CD4-positive, alpha-beta T cell treated with Interleukin-2 at 100 ng/mL for 4 hours (primary cell): ENCODE measurements at regions not wholly inside any gene's neighbourhood (a gene's known extent, or its start where the extent isn't known, plus 50 kb on each side); places are given as distances from the start of the nearest gene placed in this dataset.
"Not testable (repeated sequence)": the region's sequence is repeated elsewhere in the genome, so short reads cannot be mapped to it uniquely, and the experiment has no call there.

Experiments used
- DNase-seq: peaks from one replicate; pipeline ENCODE4 v3.0.0-alpha.2; 2020; ENCODE audit warnings: low spot score

DNA sequence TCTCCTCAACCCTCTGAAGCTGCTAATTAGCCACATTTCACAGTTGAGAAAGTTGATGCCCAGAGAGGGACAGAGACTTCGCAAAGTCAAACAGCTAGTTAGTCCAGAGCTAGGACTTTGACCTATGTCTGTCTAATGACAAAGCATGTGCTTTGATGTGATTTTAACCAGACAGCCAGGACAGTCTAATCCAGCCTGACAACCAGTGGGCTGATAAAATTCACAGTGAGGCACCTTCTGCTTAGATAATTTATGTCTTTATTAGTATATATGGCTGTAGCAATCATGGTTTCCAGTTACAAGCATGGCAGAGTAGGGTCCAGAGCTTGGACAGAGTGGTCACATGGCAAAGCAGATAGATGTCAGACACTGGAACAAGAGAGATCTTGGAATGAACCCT lies 133.6 kb upstream of the C1QTNF7 start:
- no peak for DNase-seq

DNA sequence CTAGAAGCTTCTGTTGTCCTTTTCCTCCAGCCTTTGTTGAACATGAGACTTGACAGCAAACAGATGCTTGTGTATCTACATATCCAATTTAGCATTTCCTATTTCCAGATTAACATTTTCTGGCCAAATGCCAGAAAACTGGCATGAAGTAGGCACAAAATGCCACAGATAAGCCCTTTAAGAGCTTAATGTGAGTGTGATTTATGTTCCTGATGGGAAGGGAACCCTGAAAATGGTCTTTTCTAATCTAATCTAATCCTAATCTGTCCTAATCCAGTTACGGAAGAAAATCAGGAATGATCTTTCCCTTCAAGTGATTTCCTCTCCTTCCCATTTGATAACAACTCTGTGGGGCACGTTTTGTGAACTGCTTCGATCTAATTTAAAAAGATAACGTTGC lies 133.0 kb upstream of the C1QTNF7 start:
- DNase-seq = no peak

DNA sequence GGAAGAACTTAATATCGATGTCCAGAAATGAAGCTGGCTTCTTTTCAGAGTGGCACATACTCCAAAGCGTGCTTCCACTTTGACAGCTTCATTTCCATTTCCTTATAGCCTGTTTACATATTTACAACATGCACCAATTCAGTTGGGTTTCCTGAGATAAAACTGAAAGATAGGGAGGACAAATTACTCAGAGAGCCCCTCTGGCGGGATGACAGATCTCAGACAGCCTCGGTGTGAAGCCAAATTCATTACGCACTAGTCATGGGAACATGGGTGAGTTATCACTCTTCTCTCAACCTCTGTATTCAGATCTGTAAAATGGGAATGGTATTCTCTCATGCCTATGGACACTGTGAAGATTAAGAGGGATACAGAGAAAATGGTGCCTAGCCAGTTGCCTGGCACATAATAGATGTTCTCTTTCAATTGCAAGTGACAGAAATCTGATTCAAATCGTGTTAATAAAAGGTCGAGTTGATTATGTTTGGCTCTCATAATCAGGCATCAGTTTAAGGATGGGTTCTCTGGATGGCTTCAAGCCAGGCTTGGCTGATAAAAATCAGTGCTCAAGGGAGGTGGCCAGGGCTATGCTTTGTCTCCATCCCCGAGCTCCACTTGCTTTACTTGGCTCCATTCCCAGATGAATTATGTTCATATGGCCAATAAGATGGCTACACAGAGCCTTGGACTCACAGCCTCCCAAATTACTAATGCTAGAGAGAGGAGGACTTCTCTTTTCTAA lies 132.2 kb upstream of the C1QTNF7 start:
- DNase-seq = no peak

DNA sequence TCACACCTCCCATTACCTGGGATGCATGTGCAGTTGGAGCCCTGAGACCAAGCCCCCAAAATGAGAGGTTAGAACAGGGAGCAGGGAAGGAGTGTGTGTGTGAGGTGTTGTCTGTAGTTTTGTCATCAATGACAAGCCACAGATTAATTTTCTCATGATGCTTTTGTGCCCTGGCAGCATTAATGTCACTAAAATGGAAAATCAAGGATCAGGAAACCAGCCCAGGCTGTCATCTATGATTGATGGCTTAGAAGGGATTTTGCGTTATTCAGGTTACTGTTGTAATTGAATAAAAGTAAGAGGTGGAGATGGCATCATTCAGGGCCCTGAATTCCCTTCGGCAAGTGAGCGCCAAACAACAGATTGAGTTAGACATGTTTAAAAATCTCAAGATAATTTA lies 130.5 kb upstream of the C1QTNF7 start:
- no peak for DNase-seq

DNA sequence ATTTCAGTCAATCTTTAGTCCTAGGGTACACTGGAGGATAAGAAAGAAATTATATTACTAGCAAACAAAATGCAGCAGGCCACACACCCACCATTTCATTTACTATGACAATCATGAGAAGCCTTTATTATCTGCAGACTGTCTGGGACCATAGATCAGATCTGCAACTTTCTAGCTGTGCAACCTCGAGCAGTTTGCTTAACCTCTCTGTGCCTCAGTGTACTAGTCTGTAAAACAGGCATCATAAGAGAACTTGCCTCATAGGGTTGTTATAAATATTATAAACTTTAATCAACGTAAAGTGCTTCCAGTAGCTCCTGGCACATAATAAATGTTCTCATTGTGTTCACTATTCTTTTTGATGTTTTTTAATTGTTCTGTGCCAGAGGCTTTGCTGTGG lies 128.2 kb upstream of the C1QTNF7 start:
- DNase-seq = no peak

DNA sequence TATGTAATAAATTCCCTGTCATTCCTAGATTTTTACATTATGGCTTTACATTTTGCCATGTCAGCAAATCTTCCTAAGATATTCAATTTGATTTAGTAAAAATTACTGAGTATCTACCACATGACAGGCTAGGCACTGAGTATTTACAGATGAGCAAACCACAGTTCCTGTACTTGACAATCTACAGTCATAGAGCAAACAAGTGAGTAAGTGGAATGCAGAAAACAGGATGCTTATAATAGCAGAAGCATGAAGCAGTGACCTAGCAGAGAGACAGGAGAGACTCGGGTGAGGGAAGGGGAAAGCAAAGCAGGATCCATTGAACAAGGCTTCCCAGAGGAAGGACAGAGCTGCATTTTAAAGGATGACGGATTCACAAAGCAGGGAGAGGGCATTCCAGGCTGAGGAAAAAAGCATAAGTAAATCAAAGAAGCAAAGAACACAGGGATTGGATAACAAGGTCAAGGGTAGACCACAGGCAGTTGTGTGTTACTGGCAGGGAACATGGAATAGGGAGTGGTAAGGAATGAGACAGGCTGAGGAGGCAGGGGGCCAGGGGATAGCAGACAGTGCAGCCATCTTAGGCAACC lies 124.7 kb upstream of the C1QTNF7 start:
- no peak for DNase-seq

DNA sequence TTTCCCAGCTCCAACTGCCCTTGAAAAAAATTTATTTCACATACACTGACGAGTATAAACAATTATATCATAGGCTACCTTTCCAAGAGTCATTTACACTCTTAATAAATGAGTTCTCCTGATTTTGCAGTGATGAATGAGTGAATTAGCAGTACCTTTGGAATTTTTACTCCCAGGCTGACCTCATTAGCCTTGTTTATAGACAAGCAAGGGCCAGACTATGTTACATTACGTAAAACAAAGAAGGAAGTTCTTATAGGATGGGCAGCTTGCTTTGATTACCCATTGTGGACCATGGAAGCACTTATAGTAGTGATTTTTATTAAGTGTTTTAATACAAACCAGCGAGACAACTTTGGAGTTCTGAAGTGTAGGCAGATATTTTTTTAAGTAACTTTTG lies 112.9 kb upstream of the C1QTNF7 start:
- DNase-seq = no peak

DNA sequence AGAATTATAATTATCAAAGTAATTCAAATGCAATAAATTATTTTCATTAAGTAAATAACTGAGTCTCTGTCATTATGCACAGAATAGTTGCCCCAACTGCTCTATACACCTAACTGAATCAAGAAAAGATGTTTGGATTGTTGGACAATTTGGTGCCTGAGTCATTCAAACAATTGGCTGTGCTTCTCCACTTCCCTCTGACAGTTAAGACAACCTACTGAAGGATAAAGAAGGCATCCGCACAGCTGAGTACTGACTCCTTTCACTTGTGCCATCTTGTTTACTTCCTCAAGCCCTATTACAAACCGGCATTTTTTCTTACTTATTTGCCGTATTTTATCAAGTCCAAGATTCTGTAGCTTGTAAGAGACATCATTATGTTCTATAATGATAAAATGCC lies 110.6 kb upstream of the C1QTNF7 start:
- no peak for DNase-seq

DNA sequence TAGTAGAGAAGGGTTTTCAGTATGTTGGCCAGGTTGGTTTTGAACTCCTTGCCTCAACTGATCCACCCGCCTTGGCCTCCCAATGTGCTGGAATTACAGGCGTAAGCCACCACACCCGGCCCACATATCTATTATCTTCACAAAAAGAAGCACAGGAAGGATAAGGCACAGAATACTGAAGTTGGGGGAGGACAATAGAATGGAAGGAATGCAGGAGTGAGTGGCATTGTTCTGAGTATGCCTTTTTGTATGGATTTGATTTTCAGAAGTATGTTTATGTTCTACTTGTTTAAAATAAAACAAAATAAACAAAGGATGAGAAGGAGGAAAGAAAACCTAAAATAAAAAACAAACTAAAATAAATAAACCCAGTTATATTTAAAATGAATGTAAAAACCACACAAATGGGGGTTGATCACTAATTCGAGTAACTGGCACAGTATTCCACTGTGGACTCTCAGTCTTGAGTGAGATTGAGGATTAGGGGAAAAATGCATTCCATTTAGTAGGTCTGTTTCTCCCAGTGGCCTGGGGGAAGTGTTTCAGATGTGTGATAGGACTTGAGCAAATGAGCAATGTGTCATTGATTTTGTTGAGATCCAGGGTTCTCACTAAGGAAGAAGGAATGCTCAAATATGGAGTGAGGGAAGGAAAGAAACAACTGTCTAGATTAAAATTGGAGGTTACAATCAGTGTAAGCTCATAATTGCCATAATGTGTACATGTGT lies 109.0 kb upstream of the C1QTNF7 start:
- no peak for DNase-seq

DNA sequence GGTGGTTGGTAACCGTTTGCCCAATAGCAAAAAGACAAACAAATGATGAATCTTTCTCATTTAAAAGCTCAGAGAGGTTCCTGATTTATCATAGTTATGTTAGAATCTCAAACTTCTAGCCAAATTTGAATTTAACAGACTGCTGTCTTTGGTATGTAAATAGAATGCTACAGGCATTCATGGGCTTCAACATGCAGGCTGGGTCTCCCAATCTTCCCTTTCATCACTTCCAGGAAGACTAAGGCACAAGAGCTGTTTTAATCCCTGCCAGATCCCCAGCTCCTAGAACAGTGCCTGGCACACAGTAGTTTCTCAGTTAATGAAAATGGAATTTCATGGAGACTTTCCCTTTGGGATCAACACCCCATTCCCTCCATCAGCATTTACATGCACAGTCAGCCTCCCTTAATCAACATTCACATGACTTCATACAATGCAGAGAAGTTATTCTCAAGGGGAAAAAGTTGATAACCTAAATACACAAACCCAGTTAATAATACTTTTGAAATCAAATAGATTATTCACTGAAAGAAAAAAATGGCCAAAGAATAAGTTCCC lies 107.6 kb upstream of the C1QTNF7 start:
- no peak for DNase-seq

DNA sequence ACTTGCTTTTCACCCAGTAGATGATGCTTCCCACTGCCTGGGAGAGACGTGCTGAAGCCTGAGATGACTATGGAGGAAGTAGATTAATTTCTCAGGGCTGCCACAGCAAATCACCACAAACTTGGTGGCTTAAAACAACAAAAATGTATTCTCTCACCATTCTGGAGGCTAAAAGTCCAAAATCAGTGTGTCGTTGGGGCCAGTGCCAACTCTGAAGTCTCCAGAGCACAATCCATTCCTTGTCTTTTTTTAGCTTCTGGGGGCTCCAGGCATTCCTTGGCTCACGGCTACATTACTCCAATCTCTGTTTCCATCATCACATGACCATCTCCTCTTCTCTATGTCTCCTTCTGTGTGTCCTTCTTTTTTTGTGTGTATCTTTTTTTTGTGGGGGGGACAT lies 105.8 kb upstream of the C1QTNF7 start:
- no peak for DNase-seq

DNA sequence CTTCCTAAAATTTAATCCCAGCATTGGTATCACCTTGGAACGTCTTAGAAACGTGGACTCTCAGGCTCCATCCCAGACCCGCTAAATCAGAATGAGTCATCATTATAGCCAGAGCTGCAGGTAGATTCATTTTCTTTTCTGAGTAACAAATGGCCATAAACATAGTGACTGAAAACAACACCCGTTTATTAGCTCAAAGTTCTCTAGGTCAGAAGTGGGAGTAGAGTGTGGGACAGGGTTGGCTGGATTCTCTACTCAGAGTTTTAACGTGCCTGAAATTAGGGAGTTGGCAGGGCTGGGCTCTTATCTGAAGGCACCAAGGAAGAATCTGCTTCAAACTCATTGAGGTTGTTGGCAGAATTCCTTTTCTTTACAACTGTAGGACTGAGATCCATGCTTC lies 101.8 kb upstream of the C1QTNF7 start:
- no peak for DNase-seq

DNA sequence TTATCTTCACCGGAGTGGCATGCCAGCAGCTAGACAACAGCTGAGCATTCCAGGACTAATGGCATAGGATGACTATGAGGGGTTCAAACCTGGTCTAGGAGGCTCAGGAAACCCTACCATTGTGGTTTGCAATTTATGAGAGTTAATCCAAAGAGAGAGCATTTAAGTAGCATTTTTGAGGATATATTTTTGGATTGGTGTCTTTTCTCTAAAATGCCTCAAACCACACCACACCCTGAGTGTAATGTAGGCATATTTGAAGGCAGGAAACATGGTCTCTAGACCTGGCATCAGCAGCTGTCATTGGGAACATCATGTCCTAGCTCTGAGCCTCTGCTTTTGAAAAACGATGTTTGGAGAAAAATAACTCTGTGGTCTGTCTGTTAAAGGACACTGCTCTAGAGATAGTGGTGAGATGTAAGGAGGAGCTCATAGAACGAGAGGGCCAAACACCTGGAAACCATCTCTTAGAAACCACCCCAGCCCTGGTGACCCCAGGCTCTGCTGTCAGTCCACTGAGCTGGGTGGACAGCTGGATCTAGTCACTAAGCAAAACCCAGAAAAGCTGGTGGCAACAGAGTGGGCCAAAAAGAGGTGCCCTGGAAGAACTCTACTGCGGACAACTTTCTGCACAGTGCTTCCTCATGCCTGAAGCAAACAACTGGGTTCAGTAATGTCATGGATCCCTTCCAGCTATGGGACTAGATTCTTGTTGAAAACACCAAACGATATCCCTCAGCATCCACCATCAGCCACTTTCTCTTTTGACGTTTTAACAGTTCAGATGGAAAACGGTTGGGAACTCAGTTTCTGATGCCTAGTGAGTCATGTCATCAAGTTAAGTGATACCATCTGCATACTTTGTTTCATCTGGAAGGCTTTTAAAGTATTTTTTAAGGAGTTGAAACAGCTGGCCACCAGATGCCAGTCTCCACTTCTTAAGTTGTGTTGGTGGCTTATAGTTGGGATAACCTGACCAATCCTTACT lies 100.2 kb upstream of the C1QTNF7 start:
- DNase-seq = no peak

DNA sequence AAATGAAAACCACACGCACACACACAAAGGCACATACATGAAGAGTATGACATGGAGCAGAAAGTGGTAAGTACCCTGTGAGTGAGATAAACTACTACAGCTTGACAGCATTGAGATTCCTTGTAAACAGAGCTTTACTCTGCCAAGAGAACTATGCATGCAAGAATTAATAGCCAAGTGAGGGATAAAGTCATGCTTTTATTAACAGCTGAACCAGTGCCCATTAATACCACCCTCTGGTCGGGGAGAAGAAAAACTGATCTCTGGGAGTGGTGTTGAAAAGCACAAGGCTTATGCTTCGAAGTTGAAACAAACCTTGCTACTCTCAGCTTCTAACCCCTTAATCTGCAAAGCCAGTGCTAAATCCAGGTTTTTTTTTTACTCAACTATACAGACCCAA lies 95.9 kb upstream of the C1QTNF7 start:
- DNase-seq = no peak

DNA sequence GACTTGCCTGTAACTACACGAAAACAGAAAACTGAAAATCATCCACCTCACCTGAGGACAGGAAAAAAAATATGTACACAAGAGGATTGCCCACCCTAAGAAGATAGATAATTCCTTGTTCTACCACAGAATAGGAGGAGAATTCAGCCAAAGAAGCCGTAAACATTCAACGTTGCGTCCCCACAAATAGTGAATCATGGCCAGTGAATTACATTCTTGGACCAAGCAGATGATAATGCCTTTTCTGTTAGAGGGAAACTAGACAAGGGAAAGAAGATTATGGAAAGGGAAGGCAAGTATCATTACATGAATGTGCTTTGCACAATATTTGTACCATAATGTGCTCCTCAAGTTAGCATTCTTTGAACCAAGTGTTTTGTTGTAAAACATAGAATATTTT lies 95.5 kb upstream of the C1QTNF7 start:
- DNase-seq = no peak

DNA sequence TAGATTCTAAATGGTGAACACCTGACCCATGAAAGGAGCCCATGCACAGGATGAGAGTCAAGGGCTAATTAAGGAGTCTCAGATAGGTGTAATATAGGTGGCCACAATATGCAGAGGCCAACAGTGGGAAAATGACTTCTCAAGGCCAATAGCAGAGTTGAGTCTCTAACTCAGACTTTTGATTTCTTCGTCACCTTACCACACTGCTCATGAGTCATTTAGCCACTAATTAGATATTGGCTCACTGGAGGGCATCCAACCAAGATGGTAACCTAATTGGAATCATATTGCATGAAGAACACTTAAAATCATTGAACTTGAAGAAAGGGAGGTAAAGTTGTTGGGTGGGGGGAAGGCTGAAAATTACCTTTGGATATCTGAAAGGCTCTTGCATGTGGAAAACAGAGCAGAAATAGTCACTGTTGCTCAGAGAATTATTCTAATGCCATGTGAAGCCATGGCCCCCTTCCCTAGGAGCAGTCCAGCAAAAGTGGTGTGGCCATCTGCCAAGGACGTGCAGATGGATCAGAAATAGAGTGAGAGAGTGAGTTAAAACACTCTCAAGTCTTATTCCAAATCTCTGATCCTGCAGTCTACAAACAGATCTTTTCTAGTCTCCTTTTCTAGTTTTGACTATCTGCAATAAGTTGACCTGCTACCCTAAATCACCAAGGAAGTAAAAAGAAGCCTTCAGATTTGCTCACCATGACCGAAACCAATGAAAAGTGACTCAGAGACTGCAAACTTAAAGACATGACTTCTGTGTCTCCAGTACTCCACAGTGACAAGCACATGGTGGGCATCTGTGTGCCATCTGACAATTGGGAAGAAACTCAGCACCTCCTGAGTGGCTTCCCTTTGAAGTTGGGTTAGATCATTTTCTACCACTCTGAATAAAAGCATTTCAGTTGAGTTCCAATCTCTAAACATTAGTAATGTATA lies 93.9 kb upstream of the C1QTNF7 start:
- no peak for DNase-seq

DNA sequence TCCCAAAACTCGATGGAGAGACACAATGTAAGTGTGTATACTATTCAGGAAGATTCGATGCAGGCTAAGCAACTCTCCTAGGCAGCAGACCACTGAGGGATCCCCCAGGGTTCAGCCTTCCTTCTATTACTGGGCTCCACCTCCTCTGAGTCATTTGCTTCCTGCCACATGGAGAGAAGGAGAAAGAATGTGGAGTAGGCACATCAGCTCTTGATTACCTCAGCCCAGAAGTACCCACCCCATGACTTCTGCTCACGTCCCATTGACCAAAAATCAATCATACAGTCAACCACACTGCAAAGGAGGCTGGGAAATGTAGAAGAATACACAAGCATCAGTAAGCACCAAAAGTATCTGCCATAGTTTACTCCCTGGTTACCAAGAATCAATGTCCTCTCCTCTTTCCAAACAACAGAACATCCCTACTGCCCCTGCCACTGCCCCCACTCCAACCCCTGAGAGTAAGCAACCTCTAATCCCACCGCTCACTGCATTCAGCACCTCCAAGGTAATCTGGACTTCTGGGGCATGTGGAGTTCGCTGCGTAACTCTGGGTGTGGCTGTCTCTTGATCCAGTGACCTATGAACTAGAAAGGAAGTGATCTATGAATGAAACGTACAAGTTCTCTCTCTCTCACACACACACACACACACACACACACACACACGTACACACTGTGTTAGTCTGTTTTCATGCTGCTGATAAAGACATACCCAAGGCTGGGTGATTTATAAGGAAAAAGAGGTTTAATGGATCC lies 91.2 kb upstream of the C1QTNF7 start:
- DNase-seq = no peak

DNA sequence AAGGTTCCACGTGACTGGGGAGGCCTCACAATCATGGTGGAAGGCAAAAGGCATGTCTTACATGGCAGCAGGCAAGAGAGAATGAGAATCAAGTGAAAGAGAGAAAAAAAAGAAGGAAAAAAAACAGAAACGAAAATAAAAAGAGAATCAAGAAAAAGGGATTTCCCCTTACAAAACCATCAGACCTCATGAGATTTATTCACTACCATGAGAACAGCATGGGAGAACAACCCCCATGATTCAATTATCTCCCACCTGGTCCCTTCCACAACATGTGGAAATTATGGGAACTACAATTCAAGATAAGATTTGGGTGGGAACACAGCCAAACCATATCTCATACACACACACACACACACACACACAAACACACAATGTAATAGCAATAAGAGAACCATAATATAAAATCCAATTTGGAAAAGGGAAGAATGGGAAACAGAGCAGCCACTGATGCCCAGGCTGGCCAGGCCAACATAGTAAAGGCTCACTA lies 90.6 kb upstream of the C1QTNF7 start:
- not testable (repeated sequence) for DNase-seq

DNA sequence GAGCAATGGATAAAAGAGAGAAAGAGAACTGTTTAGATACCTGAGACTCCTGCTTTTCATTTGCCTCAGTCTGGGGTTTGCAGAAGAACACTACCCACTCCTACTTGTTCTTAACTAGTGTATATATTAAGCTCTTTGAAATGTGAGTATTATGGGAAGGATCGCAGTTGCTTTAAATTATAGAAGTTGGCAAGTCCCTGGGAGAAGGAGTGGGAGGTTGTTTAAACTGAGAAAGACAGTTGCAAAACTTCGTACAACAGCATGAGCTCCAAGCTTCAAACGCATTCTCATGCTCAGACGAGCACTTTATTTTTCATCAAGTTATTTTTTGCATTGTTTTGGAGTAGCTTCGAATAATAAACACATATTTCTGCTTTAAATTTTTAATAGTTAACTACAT lies 88.1 kb upstream of the C1QTNF7 start:
- no peak for DNase-seq

DNA sequence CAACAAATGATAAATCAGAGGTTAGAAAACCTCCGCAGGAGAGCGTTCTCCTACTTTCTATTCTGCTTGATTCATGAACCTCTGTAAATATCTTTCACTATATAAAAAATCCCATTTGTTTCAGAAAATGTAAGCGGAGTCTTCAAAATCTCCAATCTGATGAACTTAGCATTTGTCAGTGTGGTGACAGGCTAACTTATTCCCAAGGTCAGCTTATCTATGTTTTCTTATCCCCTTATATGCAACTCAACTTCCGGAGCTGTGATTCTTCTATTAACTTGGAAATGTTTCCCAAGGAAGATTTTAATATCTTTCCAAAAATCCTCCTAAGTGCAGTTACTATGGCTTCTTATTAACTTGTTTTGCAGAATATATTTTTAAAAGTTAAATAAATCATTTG lies 87.5 kb upstream of the C1QTNF7 start:
- no peak for DNase-seq
